Progenitor cell of endocrine pancreas (in vitro differentiated cells): ENCODE measurements at regions not wholly inside any gene's neighbourhood (a gene's known extent, or its start where the extent isn't known, plus 50 kb on each side); places are given as distances from the start of the nearest gene placed in this dataset.

Experiments used
- DNase-seq: peaks from one replicate; pipeline ENCODE4 v3.0.0; 2021; ENCODE audit warnings: low spot score; ENCODE audit not compliant: unreplicated experiment
- H3K27ac Mint-ChIP-seq: 2 replicates; pipeline ENCODE4 v1.8.0; 2021; ENCODE audit warnings: mild to moderate bottlenecking, moderate library complexity, mixed read lengths
- H3K27me3 Mint-ChIP-seq: 2 replicates; pipeline ENCODE4 v1.8.0; 2021; ENCODE audit warnings: mixed read lengths
- H3K36me3 Mint-ChIP-seq: 2 replicates; pipeline ENCODE4 v1.8.0; 2022; ENCODE audit warnings: mixed read lengths; ENCODE audit not compliant: insufficient read depth
- H3K4me1 Mint-ChIP-seq: 2 replicates; pipeline ENCODE4 v1.8.0; 2021; ENCODE audit warnings: low read depth, mixed read lengths
- H3K4me3 Mint-ChIP-seq: 2 replicates; pipeline ENCODE4 v1.8.0; 2021; ENCODE audit warnings: low read depth, mild to moderate bottlenecking, moderate library complexity, mixed read lengths
- H3K9me3 Mint-ChIP-seq: 2 replicates; pipeline ENCODE4 v1.8.0; 2021; ENCODE audit warnings: low read depth, mixed read lengths
- CTCF ChIP-seq: fragments of 200-600 bp; sonication (generic); IDR thresholded peaks from one replicate; pipeline ENCODE4 v1.5.0; 2021; ENCODE audit warnings: antibody characterized with exemption, mild to moderate bottlenecking; ENCODE audit not compliant: unreplicated experiment

DNA sequence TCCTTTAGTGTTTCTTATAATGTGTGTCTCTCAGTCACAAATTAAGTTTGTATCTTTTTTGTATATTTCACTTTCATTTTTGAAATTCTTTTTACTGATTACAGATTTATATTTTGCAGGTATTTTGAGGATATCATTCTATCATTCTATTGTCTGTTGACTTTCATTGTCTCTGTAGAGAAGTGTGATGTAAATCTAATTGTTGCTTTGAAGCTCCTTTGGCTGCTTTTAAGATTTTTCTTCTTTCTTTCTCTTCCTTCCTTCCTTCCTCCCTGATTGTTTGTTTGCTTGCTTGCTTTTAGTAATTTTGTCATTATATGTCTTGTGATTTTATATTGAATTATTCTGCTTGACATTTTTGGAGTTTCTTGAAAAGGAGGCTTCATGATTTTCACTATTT is 75.3 kb upstream of the MAST4 start:
- no peak for TF ChIP-seq CTCF
- Mint-ChIP-seq H3K4me1 (no peaks in the 10 kb centered on the region), H3K27ac (no peak overlapping the region), H3K9me3 (peaks cover 17% of the 10 kb centered on the region), H3K27me3 (no peaks in the 10 kb centered on the region), H3K36me3 (peaks cover 2% of the 10 kb centered on the region), H3K4me3 (no peak overlapping the region)
- DNase-seq = no peak

GRCh38 chr5:66527478-66528035 is 68.6 kb upstream of the MAST4 start:
- Mint-ChIP-seq H3K36me3 (no peaks in the 10 kb centered on the region), H3K27ac (no peak overlapping the region), H3K9me3 (no peaks in the 10 kb centered on the region), H3K4me3 (no peak overlapping the region), H3K4me1 (no peaks in the 10 kb centered on the region), H3K27me3 (peaks cover 3% of the 10 kb centered on the region)
- no peak for DNase-seq
- TF ChIP-seq CTCF = no peak

GRCh38 chr5:66529182-66529581 is 67.0 kb upstream of the MAST4 start:
- Mint-ChIP-seq H3K27ac (no peak overlapping the region), H3K36me3 (no peaks in the 10 kb centered on the region), H3K9me3 (no peaks in the 10 kb centered on the region), H3K27me3 (peaks cover 3% of the 10 kb centered on the region), H3K4me3 (no peak overlapping the region), H3K4me1 (no peaks in the 10 kb centered on the region)
- DNase-seq = no peak
- TF ChIP-seq CTCF = no peak

- no peaks in the 10 kb centered on the region for H3K4me1 Mint-ChIP-seq
- no peaks in the 10 kb centered on the region for H3K9me3 Mint-ChIP-seq
- no peaks in the 10 kb centered on the region for H3K36me3 Mint-ChIP-seq
- H3K4me3 Mint-ChIP-seq = no peak overlapping the region
- no peak for DNase-seq
- TF ChIP-seq CTCF = no peak
- H3K27me3 Mint-ChIP-seq = peaks cover 3% of the 10 kb centered on the region
- H3K27ac Mint-ChIP-seq = no peak overlapping the region
These were observed 66.5 kb upstream of the MAST4 start for GRCh38 chr5:66529704-66530103.

GRCh38 chr5:66538126-66538525 is 58.1 kb upstream of the MAST4 start:
- no peaks in the 10 kb centered on the region for H3K4me1 Mint-ChIP-seq
- no peak overlapping the region for H3K27ac Mint-ChIP-seq
- DNase-seq = no peak
- H3K27me3 Mint-ChIP-seq = peaks cover 5% of the 10 kb centered on the region
- no peaks in the 10 kb centered on the region for H3K9me3 Mint-ChIP-seq
- H3K4me3 Mint-ChIP-seq = no peak overlapping the region
- no peak for TF ChIP-seq CTCF
- no peaks in the 10 kb centered on the region for H3K36me3 Mint-ChIP-seq
